GM23248 (cell line): ENCODE measurements at regions not wholly inside any gene's neighbourhood (a gene's known extent, or its start where the extent isn't known, plus 50 kb on each side); places are given as distances from the start of the nearest gene placed in this dataset.

Experiments
- DNase-seq: peaks from one replicate; pipeline ENCODE4 v3.0.0-alpha.2; 2015
- H2AFZ ChIP-seq: fragments of 200-600 bp; sonication (generic); 2 replicates; pipeline ENCODE4 v1.6.1; 2016; ENCODE audit warnings: antibody characterized with exemption
- H3F3A ChIP-seq: fragments of 200-600 bp; sonication (generic); 2 replicates; pipeline ENCODE4 v1.6.1; 2016; ENCODE audit warnings: mild to moderate bottlenecking, antibody characterized with exemption, mixed run types; ENCODE audit not compliant: insufficient read depth
- H3K27ac ChIP-seq: fragments of 200-600 bp; sonication (generic); 2 replicates; pipeline ENCODE4 v1.5.1; 2016; ENCODE audit warnings: mild to moderate bottlenecking
- H3K27me3 ChIP-seq: fragments of 200-600 bp; sonication (generic); replicated peaks from 2 replicates; pipeline ENCODE4 v1.6.1; 2016; ENCODE audit warnings: mild to moderate bottlenecking; ENCODE audit not compliant: insufficient read depth
- H3K36me3 ChIP-seq: fragments of 200-600 bp; sonication (generic); 2 replicates; pipeline ENCODE4 v1.6.1; 2016; ENCODE audit warnings: low read depth, mild to moderate bottlenecking
- H3K4me1 ChIP-seq: fragments of 200-600 bp; sonication (generic); 2 replicates; pipeline ENCODE4 v1.6.1; 2016; ENCODE audit warnings: mild to moderate bottlenecking; ENCODE audit not compliant: insufficient read depth
- H3K4me2 ChIP-seq: fragments of 200-600 bp; sonication (generic); one replicate; pipeline ENCODE4 v1.6.1; 2016; ENCODE audit warnings: mild to moderate bottlenecking; ENCODE audit not compliant: unreplicated experiment
- H3K4me3 ChIP-seq: fragments of 200-600 bp; sonication (generic); 2 replicates; pipeline ENCODE4 v1.5.1; 2016; ENCODE audit warnings: mild to moderate bottlenecking
- H3K79me2 ChIP-seq: fragments of 200-600 bp; sonication (generic); 2 replicates; pipeline ENCODE4 v1.6.1; 2016; ENCODE audit warnings: mild to moderate bottlenecking; ENCODE audit not compliant: insufficient read depth
- H3K9ac ChIP-seq: fragments of 200-600 bp; sonication (generic); 2 replicates; pipeline ENCODE4 v1.6.1; 2016; ENCODE audit warnings: mild to moderate bottlenecking
- H3K9me2 ChIP-seq: fragments of 200-600 bp; sonication (generic); 2 replicates; pipeline ENCODE4 v1.6.1; 2016; ENCODE audit warnings: mixed run types, mild to moderate bottlenecking, moderate library complexity; ENCODE audit not compliant: insufficient read depth
- H3K9me3 ChIP-seq: fragments of 200-600 bp; sonication (generic); one replicate; pipeline ENCODE4 v1.6.1; 2017; ENCODE audit warnings: low read depth
- H4K20me1 ChIP-seq: fragments of 200-600 bp; sonication (generic); 2 replicates; pipeline ENCODE4 v1.6.0; 2016; ENCODE audit not compliant: insufficient read depth
- EZH2 ChIP-seq: fragments of 200-600 bp; sonication (generic); IDR thresholded peaks from 2 replicates; pipeline ENCODE4 v1.6.1; 2018; ENCODE audit warnings: antibody characterized with exemption, mild to moderate bottlenecking; ENCODE audit not compliant: insufficient read depth, poor library complexity, severe bottlenecking
- EZH2phosphoT487 ChIP-seq: fragments of 200-600 bp; sonication (generic); IDR thresholded peaks from 2 replicates; pipeline ENCODE4 v1.6.1; 2018; ENCODE audit warnings: antibody characterized with exemption, moderate library complexity, mild to moderate bottlenecking, low read depth; ENCODE audit not compliant: insufficient read depth
- WGBS, 2 experiments: methylation state at CpG; one replicate each; pipeline ENCODE4 v1.1.6; 2015 to 2017; ENCODE audit warnings: low lambda C conversion rate in 2 of 2, low coverage in 1 of 2; ENCODE audit errors: missing lambda C conversion rate in 2 of 2; 5-methylcytosine and 5-hydroxymethylcytosine counted together
- in situ Hi-C: fragments of 300-500 bp; cut with MboI; formaldehyde crosslinking; loops from 2 replicates; pipeline ENCODE4 v1.15.0; 2020

DNA sequence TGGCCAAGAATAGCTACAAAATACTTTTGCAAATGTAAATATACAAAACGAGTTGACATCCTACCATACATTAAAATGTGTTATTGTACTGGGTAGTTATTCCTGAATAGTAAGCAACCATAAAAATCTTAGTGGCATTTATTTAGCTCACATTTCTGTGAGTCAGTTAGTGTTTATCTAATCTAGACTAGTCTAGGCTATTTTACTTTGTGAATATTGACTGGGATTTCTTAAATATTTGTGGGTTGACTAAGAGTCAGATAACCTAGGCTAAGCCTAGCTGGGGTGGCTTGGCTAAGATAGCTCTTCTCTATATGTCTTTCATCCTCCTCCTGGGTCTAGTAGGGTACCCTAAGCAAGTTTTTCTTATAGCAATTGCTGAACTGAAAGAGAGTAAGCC, 543.8 kb upstream of the DIAPH2 start:
- no peak overlapping the region for H3K4me3 ChIP-seq
- no peaks in the 10 kb centered on the region for H3K79me2 ChIP-seq
- H3K4me2 ChIP-seq = no peak overlapping the region
- no peaks in the 10 kb centered on the region for H3K36me3 ChIP-seq
- no peak for TF ChIP-seq EZH2phosphoT487
- no peak for TF ChIP-seq EZH2
- no peaks in the 10 kb centered on the region for H3K4me1 ChIP-seq
- no peaks in the 10 kb centered on the region for H3K27me3 ChIP-seq
- no peak overlapping the region for H2AFZ ChIP-seq
- no peak for DNase-seq
- WGBS, 2 experiments = 0% methylated on average over 1 of the region's 1 CpG
- no peak overlapping the region for H3K27ac ChIP-seq
- H3K9me3 ChIP-seq = no peaks in the 10 kb centered on the region
- no peaks in the 10 kb centered on the region for H3K9me2 ChIP-seq
- H4K20me1 ChIP-seq = no peaks in the 10 kb centered on the region
- H3F3A ChIP-seq = no peaks in the 10 kb centered on the region
- in situ Hi-C loops = no loop called here
- no peak overlapping the region for H3K9ac ChIP-seq

DNA sequence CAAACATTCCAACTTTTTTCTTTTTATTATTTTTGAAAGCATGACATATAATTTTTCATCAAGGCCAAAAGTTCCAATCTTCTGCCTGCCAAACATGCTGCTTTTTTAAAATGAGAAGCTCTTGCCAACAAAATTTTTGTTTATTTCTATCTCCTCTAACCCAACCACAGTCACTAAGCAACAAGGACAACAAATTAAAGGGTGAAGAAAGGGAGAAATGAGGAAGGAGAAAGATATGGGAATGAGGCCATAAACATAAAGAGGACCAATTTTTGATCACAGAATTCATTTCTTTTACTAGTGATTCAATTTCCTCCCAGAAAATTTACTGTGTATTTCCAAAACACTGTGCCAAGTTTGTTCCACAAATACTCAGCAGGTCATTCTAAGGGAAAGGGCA, 537.0 kb upstream of the DIAPH2 start:
- in situ Hi-C loops = no loop called here
- no peak for DNase-seq
- no peaks in the 10 kb centered on the region for H3K9me2 ChIP-seq
- TF ChIP-seq EZH2phosphoT487 (no peak), EZH2 (no peak)
- no peaks in the 10 kb centered on the region for H3K9me3 ChIP-seq
- no peak overlapping the region for H3K4me3 ChIP-seq
- no peaks in the 10 kb centered on the region for H3F3A ChIP-seq
- H3K27ac ChIP-seq = no peak overlapping the region
- H4K20me1 ChIP-seq = no peaks in the 10 kb centered on the region
- H3K9ac ChIP-seq = no peak overlapping the region
- H2AFZ ChIP-seq = no peak overlapping the region
- H3K4me2 ChIP-seq = no peak overlapping the region
- H3K4me1 ChIP-seq = no peaks in the 10 kb centered on the region
- H3K36me3 ChIP-seq = no peaks in the 10 kb centered on the region
- no peaks in the 10 kb centered on the region for H3K27me3 ChIP-seq
- H3K79me2 ChIP-seq = no peaks in the 10 kb centered on the region

GRCh38 chrX:96170626-96171025, 514.0 kb upstream of the DIAPH2 start:
- Histone ChIP-seq H3K9me2 (no peaks in the 10 kb centered on the region), H3K4me2 (no peak overlapping the region), H3K9ac (no peak overlapping the region), H3K27ac (no peak overlapping the region), H3K4me1 (no peaks in the 10 kb centered on the region), H3K27me3 (no peaks in the 10 kb centered on the region), H3F3A (no peaks in the 10 kb centered on the region), H3K79me2 (no peaks in the 10 kb centered on the region), H3K4me3 (no peak overlapping the region), H3K9me3 (no peaks in the 10 kb centered on the region), H4K20me1 (no peaks in the 10 kb centered on the region), H3K36me3 (no peaks in the 10 kb centered on the region), H2AFZ (no peak overlapping the region)
- in situ Hi-C loops = no loop called here
- 9 to 13% methylated on average over 1 of the region's 1 CpG for WGBS, 2 experiments
- no peak for DNase-seq
- no peak for TF ChIP-seq EZH2
- TF ChIP-seq EZH2phosphoT487 = no peak

DNA sequence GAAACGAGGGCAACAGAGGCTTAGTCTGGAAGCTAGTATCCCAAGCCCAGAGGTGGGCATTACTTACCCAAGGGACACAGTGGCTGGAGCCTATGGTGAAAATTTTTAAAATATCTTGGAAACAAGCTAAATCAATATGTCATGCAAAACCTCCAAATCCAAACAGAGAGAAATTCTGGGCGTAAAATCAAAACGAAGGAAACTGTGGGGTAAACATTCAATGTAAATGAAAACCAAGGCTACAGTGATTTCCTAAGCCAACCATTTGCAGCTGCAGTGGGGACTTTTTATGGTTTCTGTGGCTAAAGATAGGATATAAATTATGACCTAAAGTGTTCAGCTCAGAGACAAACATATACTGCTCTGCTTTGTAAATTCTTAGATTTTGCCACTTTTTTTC, 507.7 kb upstream of the DIAPH2 start:
- Histone ChIP-seq H4K20me1 (no peaks in the 10 kb centered on the region), H3K4me1 (no peaks in the 10 kb centered on the region), H3K4me2 (no peak overlapping the region), H3K79me2 (no peaks in the 10 kb centered on the region), H2AFZ (no peak overlapping the region), H3K9me2 (no peaks in the 10 kb centered on the region), H3K9ac (no peak overlapping the region), H3K27ac (no peak overlapping the region), H3K27me3 (no peaks in the 10 kb centered on the region), H3K4me3 (no peak overlapping the region), H3K36me3 (no peaks in the 10 kb centered on the region), H3F3A (no peaks in the 10 kb centered on the region), H3K9me3 (no peaks in the 10 kb centered on the region)
- in situ Hi-C loops = no loop called here
- no peak for TF ChIP-seq EZH2
- no peak for TF ChIP-seq EZH2phosphoT487
- no peak for DNase-seq
- WGBS, 2 experiments = 48 to 62% methylated on average over 3 of the region's 3 CpGs

DNA sequence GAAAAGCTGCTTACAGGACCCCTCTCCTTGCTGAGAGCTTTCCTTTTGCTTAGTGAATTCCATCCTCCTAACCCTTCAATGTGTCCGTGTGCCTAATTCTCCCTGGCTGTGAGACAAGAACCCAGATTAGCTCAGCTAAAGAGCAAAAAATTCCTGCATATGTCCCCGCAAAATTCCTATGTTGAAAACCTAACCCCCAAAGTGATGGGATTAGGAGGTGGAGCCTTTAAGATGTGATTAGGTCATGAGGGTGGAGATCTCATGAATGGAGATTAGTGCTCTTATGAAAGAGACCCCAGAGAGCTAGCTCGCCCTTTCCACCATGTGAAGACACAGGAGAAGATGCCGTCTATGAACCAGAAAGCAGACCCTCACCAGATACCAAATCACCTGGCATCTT, 503.0 kb upstream of the DIAPH2 start:
- no peak for DNase-seq
- Histone ChIP-seq H3K9ac (no peak overlapping the region), H3K36me3 (no peaks in the 10 kb centered on the region), H3K4me2 (no peak overlapping the region), H4K20me1 (no peaks in the 10 kb centered on the region), H3K27me3 (no peaks in the 10 kb centered on the region), H3K27ac (no peak overlapping the region), H3K9me3 (no peaks in the 10 kb centered on the region), H3K4me3 (no peak overlapping the region), H3K79me2 (no peaks in the 10 kb centered on the region), H3K9me2 (no peaks in the 10 kb centered on the region), H2AFZ (no peak overlapping the region), H3F3A (no peaks in the 10 kb centered on the region), H3K4me1 (no peaks in the 10 kb centered on the region)
- TF ChIP-seq EZH2phosphoT487 = no peak
- no peak for TF ChIP-seq EZH2
- 0 to 11% methylated on average over 4 of the region's 4 CpGs for WGBS, 2 experiments
- in situ Hi-C loops = no loop called here
